Vagina (tissue), 2 donors: ENCODE measurements at regions not wholly inside any gene's neighbourhood (a gene's known extent, or its start where the extent isn't known, plus 50 kb on each side); places are given as distances from the start of the nearest gene placed in this dataset.

Experiments used
- CTCF ChIP-seq, 3 experiments: fragments of 450-650 bp in 2 of 3; fragments of 200-600 bp in 1 of 3; sonication (generic) in 1 of 3; IDR thresholded peaks; one replicate each; pipeline ENCODE4 v1.5.1; 2017 to 2019; ENCODE audit warnings: antibody characterized with exemption in 3 of 3, mild to moderate bottlenecking in 2 of 3, moderate library complexity in 2 of 3
- POLR2A ChIP-seq, 2 donors: fragments of 450-650 bp; IDR thresholded peaks; one replicate each; pipeline ENCODE4 v1.6.1; 2017; ENCODE audit warnings: antibody characterized with exemption in 2 of 2, mild to moderate bottlenecking in 2 of 2, moderate library complexity in 2 of 2
- POLR2AphosphoS5 ChIP-seq, 2 donors: sonication (generic); formaldehyde crosslinking; IDR thresholded peaks; one replicate each; pipeline ENCODE4 v1.9.0; 2017; ENCODE audit warnings: antibody characterized with exemption in 2 of 2, mild to moderate bottlenecking in 2 of 2, low read depth in 1 of 2; ENCODE audit not compliant: insufficient read depth in 1 of 2

GRCh38 chr2:57461624-57462023 is 585.0 kb upstream of the VRK2 start:
- TF ChIP-seq CTCF (IDR thresholded peaks at IDR 0.05) (no peak), POLR2A (IDR thresholded peaks at IDR 0.05) (no peak), POLR2AphosphoS5 (IDR thresholded peaks at IDR 0.05; ENCODE audit: insufficient read depth in 1 of 2, low read depth in 1 of 2) (no peak)
